Uterus (tissue), 3 donors: ENCODE measurements at regions not wholly inside any gene's neighbourhood (a gene's known extent, or its start where the extent isn't known, plus 50 kb on each side); places are given as distances from the start of the nearest gene placed in this dataset.

Experiments
- DNase-seq, 2 donors: peaks; one replicate each; pipeline ENCODE4 v3.0.0-alpha.2; 2019 to 2020
- H3K27ac ChIP-seq, 2 donors: fragments of 200-600 bp; sonication (generic); 1 replicate in 1 of 2; 2 replicates in 1 of 2; pipeline ENCODE4 v1.5.1; 2016 to 2018
- H3K27me3 ChIP-seq, 2 donors: fragments of 200-600 bp; sonication (generic); one replicate each; pipeline ENCODE4 v1.5.1; 2018 to 2019; ENCODE audit warnings: control low read depth in 1 of 2
- H3K36me3 ChIP-seq, 2 donors: fragments of 200-600 bp; sonication (generic); one replicate each; pipeline ENCODE4 v1.5.1; 2019; ENCODE audit warnings: control low read depth in 1 of 2
- H3K4me1 ChIP-seq, 2 donors: fragments of 200-600 bp; sonication (generic); one replicate each; pipeline ENCODE4 v1.5.1; 2018 to 2019; ENCODE audit warnings: control low read depth in 1 of 2
- H3K4me3 ChIP-seq, 2 donors: fragments of 200-600 bp; sonication (generic); 1 replicate in 1 of 2; 2 replicates in 1 of 2; pipeline ENCODE4 v1.5.1; 2018 to 2019; ENCODE audit warnings: mild to moderate bottlenecking in 1 of 2
- H3K9me3 ChIP-seq, 2 donors: fragments of 200-600 bp; sonication (generic); one replicate each; pipeline ENCODE4 v1.5.1; 2019; ENCODE audit warnings: control low read depth in 1 of 2
- POLR2A ChIP-seq, 2 donors: fragments of 450-650 bp; IDR thresholded peaks; one replicate each; pipeline ENCODE4 v1.6.1; 2016; ENCODE audit warnings: antibody characterized with exemption in 2 of 2, mild to moderate bottlenecking in 1 of 2, moderate library complexity in 1 of 2
- intact Hi-C: fragments of 100-400 bp; cut with DNase I; formaldehyde crosslinking; loops from one replicate; pipeline ENCODE4 v1.15.1; 2023; ENCODE audit warnings: low total_unique reads
- TF ChIP-seq, protein P1 (sequence below), 4 experiments: fragments of 200-600 bp in 2 of 4; fragments of 450-650 bp in 2 of 4; sonication (generic) in 2 of 4; IDR thresholded peaks; one replicate each; pipeline ENCODE4 v1.5.1; 2016 to 2019; ENCODE audit warnings: antibody characterized with exemption in 4 of 4, mild to moderate bottlenecking in 2 of 4, moderate library complexity in 1 of 4
- donor health status: DM: yes; HTN: yes; CAD: no.

DNA sequence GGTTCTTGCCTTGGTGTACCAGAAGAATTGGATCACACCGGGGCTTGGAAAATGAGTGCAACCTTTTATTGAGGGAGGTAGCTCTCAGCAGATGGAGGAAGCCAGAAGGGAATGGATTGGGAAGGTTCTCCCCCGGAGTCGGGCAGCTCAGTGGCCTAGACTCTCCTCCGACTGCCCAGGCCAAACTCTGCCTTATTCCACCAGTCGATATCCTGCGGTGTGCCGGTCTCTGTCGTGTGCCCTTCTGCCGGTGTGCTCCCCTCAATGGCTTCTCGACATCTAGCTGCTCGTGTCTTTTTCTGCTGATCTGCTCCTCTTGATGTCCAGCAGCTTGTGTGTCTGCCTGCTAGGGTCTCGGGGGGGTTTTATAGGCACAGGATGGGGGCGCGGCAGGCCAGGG, 87.4 kb upstream of the CCL21 start:
- peaks cover 0 to 2% of the 10 kb centered on the region in 2 donors for H3K9me3 ChIP-seq
- no peaks in the 10 kb centered on the region for H3K36me3 ChIP-seq
- TF ChIP-seq, protein P1, sequence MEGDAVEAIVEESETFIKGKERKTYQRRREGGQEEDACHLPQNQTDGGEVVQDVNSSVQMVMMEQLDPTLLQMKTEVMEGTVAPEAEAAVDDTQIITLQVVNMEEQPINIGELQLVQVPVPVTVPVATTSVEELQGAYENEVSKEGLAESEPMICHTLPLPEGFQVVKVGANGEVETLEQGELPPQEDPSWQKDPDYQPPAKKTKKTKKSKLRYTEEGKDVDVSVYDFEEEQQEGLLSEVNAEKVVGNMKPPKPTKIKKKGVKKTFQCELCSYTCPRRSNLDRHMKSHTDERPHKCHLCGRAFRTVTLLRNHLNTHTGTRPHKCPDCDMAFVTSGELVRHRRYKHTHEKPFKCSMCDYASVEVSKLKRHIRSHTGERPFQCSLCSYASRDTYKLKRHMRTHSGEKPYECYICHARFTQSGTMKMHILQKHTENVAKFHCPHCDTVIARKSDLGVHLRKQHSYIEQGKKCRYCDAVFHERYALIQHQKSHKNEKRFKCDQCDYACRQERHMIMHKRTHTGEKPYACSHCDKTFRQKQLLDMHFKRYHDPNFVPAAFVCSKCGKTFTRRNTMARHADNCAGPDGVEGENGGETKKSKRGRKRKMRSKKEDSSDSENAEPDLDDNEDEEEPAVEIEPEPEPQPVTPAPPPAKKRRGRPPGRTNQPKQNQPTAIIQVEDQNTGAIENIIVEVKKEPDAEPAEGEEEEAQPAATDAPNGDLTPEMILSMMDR (IDR thresholded peaks at IDR 0.05), result no peak
- TF ChIP-seq POLR2A (IDR thresholded peaks at IDR 0.05), result no peak
- no peak overlapping the region for H3K27ac ChIP-seq
- DNase-seq, result no peak
- intact Hi-C loops, result no loop called here
- no peaks in the 10 kb centered on the region for H3K27me3 ChIP-seq
- no peaks in the 10 kb centered on the region for H3K4me1 ChIP-seq
- H3K4me3 ChIP-seq, result no peak overlapping the region

DNA sequence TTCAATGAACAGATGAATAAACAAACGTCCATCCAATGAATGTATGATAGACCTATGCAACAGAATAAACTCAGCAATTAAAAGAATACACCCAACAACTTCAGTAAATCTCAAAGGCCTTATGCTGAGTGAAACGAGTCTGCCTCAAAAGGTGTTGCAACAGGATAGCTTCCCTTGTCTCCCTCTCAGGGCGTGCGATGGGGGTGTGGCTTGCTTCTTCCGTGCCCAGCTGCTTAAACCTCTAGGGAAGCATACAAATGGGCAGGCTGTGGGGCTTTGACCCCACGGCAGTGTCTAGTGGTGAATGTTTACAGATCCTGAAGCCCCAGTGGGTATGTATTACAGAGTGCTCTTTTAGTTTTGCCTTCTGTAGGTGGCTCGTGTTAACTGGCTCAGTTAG, 87.0 kb upstream of the CCL21 start:
- Histone ChIP-seq H3K36me3 (no peaks in the 10 kb centered on the region), H3K9me3 (peaks cover 0 to 2% of the 10 kb centered on the region in 2 donors), H3K27ac (no peak overlapping the region), H3K27me3 (no peaks in the 10 kb centered on the region), H3K4me3 (no peak overlapping the region), H3K4me1 (no peaks in the 10 kb centered on the region)
- DNase-seq, result no peak
- intact Hi-C loops, result no loop called here
- TF ChIP-seq, protein P1 (IDR thresholded peaks at IDR 0.05), result no peak
- TF ChIP-seq POLR2A (IDR thresholded peaks at IDR 0.05), result no peak

DNA sequence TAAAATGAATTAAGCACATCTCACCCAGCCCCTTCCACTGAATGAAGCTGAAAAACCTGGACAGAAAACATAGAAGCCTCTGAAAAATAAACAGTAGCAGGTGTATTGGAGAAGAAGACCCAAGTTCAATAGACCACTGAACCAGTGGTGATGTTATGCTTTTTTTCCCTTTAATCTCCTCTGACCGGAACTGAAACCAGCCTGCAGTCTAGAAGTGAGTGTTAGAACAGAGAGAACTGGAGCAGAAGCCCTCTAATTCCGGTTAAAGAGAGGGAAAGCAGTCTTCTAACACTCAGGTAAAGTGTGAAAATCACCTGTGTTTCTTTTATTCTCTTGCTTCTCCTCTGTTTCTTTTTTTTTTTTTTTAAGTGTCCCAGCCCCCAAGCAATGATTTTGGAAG, 83.5 kb upstream of the CCL21 start:
- H3K4me3 ChIP-seq, result no peak overlapping the region
- H3K27me3 ChIP-seq, result no peaks in the 10 kb centered on the region
- no peak for DNase-seq
- H3K9me3 ChIP-seq, result no peaks in the 10 kb centered on the region
- H3K36me3 ChIP-seq, result no peaks in the 10 kb centered on the region
- H3K27ac ChIP-seq, result no peak overlapping the region
- TF ChIP-seq POLR2A (IDR thresholded peaks at IDR 0.05), result no peak
- TF ChIP-seq, protein P1 (IDR thresholded peaks at IDR 0.05), result no peak
- intact Hi-C loops, result no loop called here
- no peaks in the 10 kb centered on the region for H3K4me1 ChIP-seq

DNA sequence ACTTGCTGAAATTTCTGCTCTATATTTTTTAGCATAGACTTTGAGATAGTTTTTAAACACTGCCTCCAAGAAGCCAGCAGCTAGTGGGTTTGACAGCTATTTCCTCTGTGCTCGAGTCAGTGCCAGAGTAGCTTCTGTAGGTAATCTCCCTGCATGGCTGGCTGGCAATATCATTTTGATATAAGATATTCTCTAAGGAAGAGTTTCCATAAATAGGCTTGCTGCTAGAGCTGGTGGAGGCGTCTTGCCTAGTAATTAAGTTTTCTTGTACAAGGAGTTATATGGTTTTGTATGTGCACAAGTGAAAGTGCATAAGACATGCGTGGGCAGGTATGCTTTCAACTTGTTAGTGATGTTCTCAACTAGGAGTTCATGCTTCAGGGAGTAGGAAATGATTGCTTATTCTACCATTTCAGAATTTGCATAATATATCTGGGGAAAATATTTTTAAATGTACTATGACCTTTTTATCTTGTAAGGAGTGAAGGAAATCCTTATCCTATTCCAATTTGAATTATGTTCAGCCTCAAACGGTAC, 74.1 kb upstream of the CCL21 start:
- intact Hi-C loops, result no loop called here
- H3K27me3 ChIP-seq, result no peaks in the 10 kb centered on the region
- no peaks in the 10 kb centered on the region for H3K4me1 ChIP-seq
- no peaks in the 10 kb centered on the region for H3K9me3 ChIP-seq
- H3K27ac ChIP-seq, result no peak overlapping the region
- no peak for TF ChIP-seq POLR2A (IDR thresholded peaks at IDR 0.05)
- no peaks in the 10 kb centered on the region for H3K36me3 ChIP-seq
- H3K4me3 ChIP-seq, result no peak overlapping the region
- DNase-seq, result no peak

DNA sequence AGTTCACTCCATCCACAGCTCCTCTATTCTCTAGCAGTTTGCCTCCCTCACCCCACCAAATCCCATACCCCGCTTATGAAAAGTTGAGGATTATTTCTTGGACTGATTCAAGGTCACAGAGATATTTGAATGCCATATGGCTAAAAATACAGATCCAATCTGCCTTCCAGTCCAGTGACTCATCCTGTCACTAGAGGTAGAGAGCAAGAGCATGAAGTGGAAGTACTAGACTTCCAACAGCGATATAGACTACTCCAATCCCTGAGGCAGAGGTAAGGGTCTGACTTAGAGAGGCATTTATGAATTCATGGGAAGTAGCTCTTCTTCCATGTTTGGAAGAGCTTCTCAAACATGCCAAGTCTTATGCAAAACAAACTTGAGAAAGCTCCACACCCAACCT, 72.4 kb upstream of the CCL21 start:
- no peak for DNase-seq
- H3K36me3 ChIP-seq, result no peaks in the 10 kb centered on the region
- H3K4me3 ChIP-seq, result no peak overlapping the region
- no peaks in the 10 kb centered on the region for H3K27me3 ChIP-seq
- H3K9me3 ChIP-seq, result no peaks in the 10 kb centered on the region
- no peak for TF ChIP-seq POLR2A (IDR thresholded peaks at IDR 0.05)
- TF ChIP-seq, protein P1 (IDR thresholded peaks at IDR 0.05), result no peak
- H3K27ac ChIP-seq, result no peak overlapping the region
- intact Hi-C loops, result no loop called here
- no peaks in the 10 kb centered on the region for H3K4me1 ChIP-seq

DNA sequence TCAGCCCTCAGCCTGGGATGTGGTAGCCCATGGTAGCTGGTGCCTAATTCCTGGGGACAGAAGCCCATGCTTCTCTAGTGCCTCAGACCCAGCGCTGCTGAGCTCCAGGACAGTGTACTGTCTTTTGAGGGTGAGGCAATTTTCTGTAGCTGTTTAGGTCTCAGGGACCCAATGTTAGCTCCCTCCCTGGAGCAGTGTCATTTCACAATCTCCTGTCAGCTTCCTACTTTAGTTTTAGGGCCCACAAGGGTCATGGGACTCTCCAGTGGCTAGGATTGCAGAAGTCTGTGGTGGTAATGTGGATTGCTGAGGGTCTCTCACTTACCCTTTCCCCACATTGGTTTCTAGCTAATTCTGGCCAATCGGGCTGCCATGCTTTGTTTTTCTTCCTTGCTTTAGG, 67.7 kb upstream of the CCL21 start:
- Histone ChIP-seq H3K4me3 (no peak overlapping the region), H3K4me1 (no peaks in the 10 kb centered on the region), H3K9me3 (no peaks in the 10 kb centered on the region), H3K27ac (no peak overlapping the region), H3K36me3 (no peaks in the 10 kb centered on the region), H3K27me3 (no peaks in the 10 kb centered on the region)
- TF ChIP-seq, protein P1 (IDR thresholded peaks at IDR 0.05), result no peak
- no peak for TF ChIP-seq POLR2A (IDR thresholded peaks at IDR 0.05)
- intact Hi-C loops, result no loop called here
- DNase-seq, result no peak
